Thyroid gland (tissue), 4 donors: ENCODE measurements at regions not wholly inside any gene's neighbourhood (a gene's known extent, or its start where the extent isn't known, plus 50 kb on each side); places are given as distances from the start of the nearest gene placed in this dataset.

ENCODE experiments used
- CTCF ChIP-seq, 6 experiments: fragments of 200-600 bp in 3 of 6; fragments of 450-650 bp in 3 of 6; sonication (generic) in 3 of 6; IDR thresholded peaks; one replicate each; pipeline ENCODE4 v1.5.1; 2016 to 2019; ENCODE audit warnings: antibody characterized with exemption in 6 of 6, mild to moderate bottlenecking in 2 of 6, inconsistent platforms in 1 of 6, moderate library complexity in 1 of 6
- POLR2A ChIP-seq, 2 donors: fragments of 450-650 bp; IDR thresholded peaks; one replicate each; pipeline ENCODE4 v1.6.1; 2017; ENCODE audit warnings: antibody characterized with exemption in 2 of 2, mild to moderate bottlenecking in 2 of 2, moderate library complexity in 1 of 2

GRCh38 chr5:33369485-33370465, 71.0 kb upstream of the TARS1 start:
- no peak for TF ChIP-seq CTCF (IDR thresholded peaks at IDR 0.05)
- TF ChIP-seq POLR2A (IDR thresholded peaks at IDR 0.05): no peak
